Thyroid gland (tissue), 4 donors: ENCODE measurements at regions not wholly inside any gene's neighbourhood (a gene's known extent, or its start where the extent isn't known, plus 50 kb on each side); places are given as distances from the start of the nearest gene placed in this dataset.

Experiments
- POLR2A ChIP-seq, 2 donors: fragments of 450-650 bp; IDR thresholded peaks; one replicate each; pipeline ENCODE4 v1.6.1; 2017; ENCODE audit warnings: antibody characterized with exemption in 2 of 2, mild to moderate bottlenecking in 2 of 2, moderate library complexity in 1 of 2
- TF ChIP-seq, protein P1 (sequence below), 6 experiments: fragments of 200-600 bp in 3 of 6; fragments of 450-650 bp in 3 of 6; sonication (generic) in 3 of 6; IDR thresholded peaks; one replicate each; pipeline ENCODE4 v1.5.1; 2016 to 2019; ENCODE audit warnings: antibody characterized with exemption in 6 of 6, mild to moderate bottlenecking in 2 of 6, inconsistent platforms in 1 of 6, moderate library complexity in 1 of 6

DNA sequence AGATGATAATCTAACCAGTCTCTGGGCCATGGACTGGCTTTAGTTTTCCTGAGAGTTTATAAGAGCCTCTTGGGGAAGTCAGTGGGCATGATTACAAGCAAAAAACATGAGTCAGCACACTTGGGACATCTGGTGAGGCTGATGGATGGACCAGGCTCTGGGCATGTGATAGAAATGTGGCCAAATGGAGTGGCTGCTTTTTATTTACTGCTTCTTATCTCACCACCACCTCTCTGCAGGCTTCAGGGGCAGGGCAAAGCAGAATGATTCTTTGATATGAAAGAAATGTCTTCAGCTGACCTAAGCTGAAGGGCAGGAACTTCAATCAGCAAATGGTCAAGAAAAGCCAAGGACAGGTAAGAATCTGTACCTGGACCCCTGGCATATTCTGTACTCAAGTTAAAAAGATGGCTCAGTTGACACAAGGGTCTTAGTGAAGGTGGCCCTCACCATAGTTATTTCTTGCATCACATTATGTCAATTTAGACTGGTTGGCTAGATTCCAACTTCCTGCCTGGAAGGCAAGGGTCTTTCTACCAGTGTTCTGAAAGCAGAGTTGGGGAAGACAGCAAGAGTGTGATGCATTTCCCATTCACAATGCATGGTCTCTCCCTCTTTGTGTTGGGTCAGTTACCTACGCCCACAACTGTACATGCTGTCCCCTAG, 162.8 kb downstream of the FASLG start:
- no peak for TF ChIP-seq POLR2A (IDR thresholded peaks at IDR 0.05)
- TF ChIP-seq, protein P1, sequence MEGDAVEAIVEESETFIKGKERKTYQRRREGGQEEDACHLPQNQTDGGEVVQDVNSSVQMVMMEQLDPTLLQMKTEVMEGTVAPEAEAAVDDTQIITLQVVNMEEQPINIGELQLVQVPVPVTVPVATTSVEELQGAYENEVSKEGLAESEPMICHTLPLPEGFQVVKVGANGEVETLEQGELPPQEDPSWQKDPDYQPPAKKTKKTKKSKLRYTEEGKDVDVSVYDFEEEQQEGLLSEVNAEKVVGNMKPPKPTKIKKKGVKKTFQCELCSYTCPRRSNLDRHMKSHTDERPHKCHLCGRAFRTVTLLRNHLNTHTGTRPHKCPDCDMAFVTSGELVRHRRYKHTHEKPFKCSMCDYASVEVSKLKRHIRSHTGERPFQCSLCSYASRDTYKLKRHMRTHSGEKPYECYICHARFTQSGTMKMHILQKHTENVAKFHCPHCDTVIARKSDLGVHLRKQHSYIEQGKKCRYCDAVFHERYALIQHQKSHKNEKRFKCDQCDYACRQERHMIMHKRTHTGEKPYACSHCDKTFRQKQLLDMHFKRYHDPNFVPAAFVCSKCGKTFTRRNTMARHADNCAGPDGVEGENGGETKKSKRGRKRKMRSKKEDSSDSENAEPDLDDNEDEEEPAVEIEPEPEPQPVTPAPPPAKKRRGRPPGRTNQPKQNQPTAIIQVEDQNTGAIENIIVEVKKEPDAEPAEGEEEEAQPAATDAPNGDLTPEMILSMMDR (IDR thresholded peaks at IDR 0.05), result no peak
